ENCODE measurements at regions not wholly inside any gene's neighbourhood (a gene's known extent, or its start where the extent isn't known, plus 50 kb on each side); places are given as distances from the start of the nearest gene placed in this dataset.

DNA sequence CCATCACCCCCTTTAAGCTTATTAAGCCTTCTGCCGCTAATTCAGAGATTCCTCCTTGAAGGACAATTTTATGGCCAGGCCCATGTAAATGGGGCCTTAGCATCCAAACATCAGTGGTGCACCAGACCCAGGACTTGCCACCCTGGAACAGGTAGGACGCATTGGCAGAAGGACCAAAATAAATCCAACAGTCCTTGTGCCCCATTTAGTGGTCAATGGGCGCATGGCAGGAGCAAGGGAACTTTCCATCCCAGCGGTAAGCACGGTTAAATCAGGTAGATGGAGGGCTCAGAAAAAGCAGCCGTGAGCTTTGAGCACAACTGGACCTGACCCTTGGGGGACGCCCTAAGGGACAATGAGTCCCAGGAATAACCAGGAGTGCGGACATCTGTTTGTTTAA, 540.8 kb upstream of the ROBO1 start:
- peaks cover 0 to 3% (median 1%) of the 10 kb centered on the region in 4 donors for H3K9me3 ChIP-seq (ENCODE audit: control insufficient read depth in 4 of 4, low read length in 3 of 4)
- no peak for DNase-seq (ENCODE audit: low spot score)

DNA sequence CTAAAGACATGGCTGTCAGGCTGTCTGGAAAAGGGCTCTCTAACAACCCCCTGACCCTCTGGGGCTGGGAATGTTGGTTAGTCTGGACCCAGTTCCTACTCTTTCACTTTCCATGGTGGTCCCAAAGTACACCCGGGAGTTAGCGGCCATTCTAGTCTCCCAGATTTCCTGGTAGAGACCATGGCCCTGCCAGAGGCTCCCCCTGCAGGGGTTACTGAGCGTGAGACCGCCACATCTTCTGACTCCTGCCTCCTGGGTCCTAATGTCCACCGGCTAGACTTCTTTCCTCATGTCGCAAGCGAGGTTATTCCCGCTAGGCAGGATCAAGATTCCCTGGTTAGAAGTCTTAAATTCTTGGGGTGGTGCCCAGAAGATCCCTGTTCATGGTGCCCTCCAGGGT, 540.0 kb upstream of the ROBO1 start:
- WGBS = 86% methylated on average over 8 of the region's 8 CpGs
- no peak overlapping the region for H3K27ac ChIP-seq (ENCODE audit: low read depth in 1 of 2, low read length in 2 of 2)
- no peaks in the 10 kb centered on the region for H3K27me3 ChIP-seq (ENCODE audit: control insufficient read depth in 4 of 4, insufficient read depth in 4 of 4, low read length in 3 of 4)
- no peak overlapping the region for H3K9ac ChIP-seq (ENCODE audit: low read depth in 1 of 2, low read length in 2 of 2)
- H3K9me3 ChIP-seq (ENCODE audit: control insufficient read depth in 4 of 4, low read length in 3 of 4) = peaks cover 0 to 3% (median 1%) of the 10 kb centered on the region in 4 donors
- TF ChIP-seq RAD21 (IDR thresholded peaks at IDR 0.05) (no peak), FOXA2 (IDR thresholded peaks at IDR 0.05) (no peak), NR2F2 (IDR thresholded peaks at IDR 0.05) (no peak), YY1 (IDR thresholded peaks at IDR 0.05) (no peak), RXRA (IDR thresholded peaks at IDR 0.05) (no peak), ZBTB33 (IDR thresholded peaks at IDR 0.05) (no peak), JUND (IDR thresholded peaks at IDR 0.05) (no peak), REST (IDR thresholded peaks at IDR 0.05) (no peak), TAF1 (conservative IDR thresholded peaks at IDR 0.05) (no peak), FOXA1 (IDR thresholded peaks at IDR 0.05) (no peak), HNF4A (conservative IDR thresholded peaks at IDR 0.05) (no peak), HNF4G (IDR thresholded peaks at IDR 0.05) (no peak)
- TF ChIP-seq, protein P1, sequence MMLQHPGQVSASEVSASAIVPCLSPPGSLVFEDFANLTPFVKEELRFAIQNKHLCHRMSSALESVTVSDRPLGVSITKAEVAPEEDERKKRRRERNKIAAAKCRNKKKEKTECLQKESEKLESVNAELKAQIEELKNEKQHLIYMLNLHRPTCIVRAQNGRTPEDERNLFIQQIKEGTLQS (IDR thresholded peaks at IDR 0.05) = no peak
- H3K36me3 ChIP-seq (ENCODE audit: control insufficient read depth in 4 of 4, insufficient read depth in 3 of 4, low read depth in 1 of 4, low read length in 3 of 4) = no peaks in the 10 kb centered on the region
- no peak overlapping the region for H3K4me3 ChIP-seq (ENCODE audit: low read depth in 1 of 3, low read length in 3 of 3)
- no peaks in the 10 kb centered on the region for H3K4me1 ChIP-seq (ENCODE audit: control insufficient read depth in 4 of 4, insufficient read depth in 4 of 4, low read length in 3 of 4)
- no peak for DNase-seq (ENCODE audit: low spot score)

More for the DNA sequence above, 540.8 kb upstream of the ROBO1 start:
- TF ChIP-seq YY1 (IDR thresholded peaks at IDR 0.05) = no peak
- no peak for TF ChIP-seq NR2F2 (IDR thresholded peaks at IDR 0.05)
- TF ChIP-seq, protein P2, sequence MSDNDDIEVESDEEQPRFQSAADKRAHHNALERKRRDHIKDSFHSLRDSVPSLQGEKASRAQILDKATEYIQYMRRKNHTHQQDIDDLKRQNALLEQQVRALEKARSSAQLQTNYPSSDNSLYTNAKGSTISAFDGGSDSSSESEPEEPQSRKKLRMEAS (IDR thresholded peaks at IDR 0.05) = no peak
- TF ChIP-seq, protein P1 (IDR thresholded peaks at IDR 0.05) = no peak
- TF ChIP-seq RXRA (IDR thresholded peaks at IDR 0.05) = no peak
- TF ChIP-seq HNF4G (IDR thresholded peaks at IDR 0.05) = no peak
- no peak for TF ChIP-seq SP1 (IDR thresholded peaks at IDR 0.05)
- no peak for TF ChIP-seq EGR1 (IDR thresholded peaks at IDR 0.05; ENCODE audit: low read depth in 2 of 2)
- TF ChIP-seq GABPA (IDR thresholded peaks at IDR 0.05 in 1 of 2, conservative IDR thresholded peaks at IDR 0.05 in 1 of 2) = no peak
- no peaks in the 10 kb centered on the region for H3K27me3 ChIP-seq (ENCODE audit: control insufficient read depth in 4 of 4, insufficient read depth in 4 of 4, low read length in 3 of 4)
- no peak overlapping the region for H3K27ac ChIP-seq (ENCODE audit: low read depth in 1 of 2, low read length in 2 of 2)
- H3K4me3 ChIP-seq (ENCODE audit: low read depth in 1 of 3, low read length in 3 of 3) = no peak overlapping the region
- no peak overlapping the region for H3K9ac ChIP-seq (ENCODE audit: low read depth in 1 of 2, low read length in 2 of 2)
- WGBS = 65% methylated on average over 8 of the region's 8 CpGs
- no peaks in the 10 kb centered on the region for H3K36me3 ChIP-seq (ENCODE audit: control insufficient read depth in 4 of 4, insufficient read depth in 3 of 4, low read depth in 1 of 4, low read length in 3 of 4)
- no peaks in the 10 kb centered on the region for H3K4me1 ChIP-seq (ENCODE audit: control insufficient read depth in 4 of 4, insufficient read depth in 4 of 4, low read length in 3 of 4)
